ENCODE measurements at regions not wholly inside any gene's neighbourhood (a gene's known extent, or its start where the extent isn't known, plus 50 kb on each side); places are given as distances from the start of the nearest gene placed in this dataset.

GRCh38 chr11:123378096-123378495, 52.0 kb upstream of the GRAMD1B start:
- no peaks in the 10 kb centered on the region for H3K36me3 ChIP-seq (ENCODE audit: insufficient read depth, low read length)
- H3K4me1 ChIP-seq (ENCODE audit: insufficient read depth, low read length, poor library complexity, severe bottlenecking), result no peaks in the 10 kb centered on the region
- H2AFZ ChIP-seq (ENCODE audit: low read length), result no peak overlapping the region
- no peaks in the 10 kb centered on the region for H3K27me3 ChIP-seq (ENCODE audit: insufficient read depth, low read length, poor library complexity, severe bottlenecking)
- no peaks in the 10 kb centered on the region for H3F3A ChIP-seq (ENCODE audit: low read depth)
- no peaks in the 10 kb centered on the region for H3K9me2 ChIP-seq (replicated peaks; ENCODE audit: low read depth, low read length)
- H4K20me1 ChIP-seq (ENCODE audit: insufficient read depth, low read length, poor library complexity, severe bottlenecking), result no peaks in the 10 kb centered on the region
- H3K9me3 ChIP-seq (ENCODE audit: insufficient read depth, low read depth, low read length), result no peaks in the 10 kb centered on the region
- H3K4me2 ChIP-seq (ENCODE audit: low read depth, low read length, poor library complexity, severe bottlenecking), result no peak overlapping the region
- H3K79me2 ChIP-seq (ENCODE audit: insufficient read depth, low read length), result no peaks in the 10 kb centered on the region
- no peak overlapping the region for H3K4me3 ChIP-seq (ENCODE audit: low read length, poor library complexity, severe bottlenecking)
- no peak for TF ChIP-seq EZH2phosphoT487 (IDR thresholded peaks at IDR 0.05; ENCODE audit: borderline replicate concordance)
- no peak for TF ChIP-seq CTCF (conservative IDR thresholded peaks at IDR 0.05; ENCODE audit: low read length)
- no peak overlapping the region for H3K9ac ChIP-seq (ENCODE audit: low read depth, low read length, poor library complexity, severe bottlenecking)

GRCh38 chr11:123377355-123377754, 52.7 kb upstream of the GRAMD1B start:
- no peaks in the 10 kb centered on the region for H3K79me2 ChIP-seq (ENCODE audit: insufficient read depth, low read length)
- no peaks in the 10 kb centered on the region for H3K27me3 ChIP-seq (ENCODE audit: insufficient read depth, low read length, poor library complexity, severe bottlenecking)
- H3K36me3 ChIP-seq (ENCODE audit: insufficient read depth, low read length), result no peaks in the 10 kb centered on the region
- H3K9me3 ChIP-seq (ENCODE audit: insufficient read depth, low read depth, low read length), result no peaks in the 10 kb centered on the region
- no peak overlapping the region for H2AFZ ChIP-seq (ENCODE audit: low read length)
- no peaks in the 10 kb centered on the region for H3K4me1 ChIP-seq (ENCODE audit: insufficient read depth, low read length, poor library complexity, severe bottlenecking)
- no peaks in the 10 kb centered on the region for H4K20me1 ChIP-seq (ENCODE audit: insufficient read depth, low read length, poor library complexity, severe bottlenecking)
- no peak overlapping the region for H3K4me2 ChIP-seq (ENCODE audit: low read depth, low read length, poor library complexity, severe bottlenecking)
- H3K4me3 ChIP-seq (ENCODE audit: low read length, poor library complexity, severe bottlenecking), result no peak overlapping the region
- H3K9me2 ChIP-seq (replicated peaks; ENCODE audit: low read depth, low read length), result no peaks in the 10 kb centered on the region
- no peaks in the 10 kb centered on the region for H3F3A ChIP-seq (ENCODE audit: low read depth)
- TF ChIP-seq CTCF (conservative IDR thresholded peaks at IDR 0.05; ENCODE audit: low read length) (no peak), EZH2phosphoT487 (IDR thresholded peaks at IDR 0.05; ENCODE audit: borderline replicate concordance) (no peak)
- no peak overlapping the region for H3K9ac ChIP-seq (ENCODE audit: low read depth, low read length, poor library complexity, severe bottlenecking)

GRCh38 chr11:123375832-123376231, 54.2 kb upstream of the GRAMD1B start:
- TF ChIP-seq EZH2phosphoT487 (IDR thresholded peaks at IDR 0.05; ENCODE audit: borderline replicate concordance), result no peak
- no peak for TF ChIP-seq CTCF (conservative IDR thresholded peaks at IDR 0.05; ENCODE audit: low read length)
- no peaks in the 10 kb centered on the region for H3K36me3 ChIP-seq (ENCODE audit: insufficient read depth, low read length)
- H3K9ac ChIP-seq (ENCODE audit: low read depth, low read length, poor library complexity, severe bottlenecking), result no peak overlapping the region
- no peaks in the 10 kb centered on the region for H3K9me3 ChIP-seq (ENCODE audit: insufficient read depth, low read depth, low read length)
- no peak overlapping the region for H3K4me2 ChIP-seq (ENCODE audit: low read depth, low read length, poor library complexity, severe bottlenecking)
- H3F3A ChIP-seq (ENCODE audit: low read depth), result no peaks in the 10 kb centered on the region
- no peak overlapping the region for H3K4me3 ChIP-seq (ENCODE audit: low read length, poor library complexity, severe bottlenecking)
- no peaks in the 10 kb centered on the region for H3K9me2 ChIP-seq (replicated peaks; ENCODE audit: low read depth, low read length)
- no peaks in the 10 kb centered on the region for H3K27me3 ChIP-seq (ENCODE audit: insufficient read depth, low read length, poor library complexity, severe bottlenecking)
- no peak overlapping the region for H2AFZ ChIP-seq (ENCODE audit: low read length)
- H3K4me1 ChIP-seq (ENCODE audit: insufficient read depth, low read length, poor library complexity, severe bottlenecking), result no peaks in the 10 kb centered on the region
- no peaks in the 10 kb centered on the region for H3K79me2 ChIP-seq (ENCODE audit: insufficient read depth, low read length)
- no peaks in the 10 kb centered on the region for H4K20me1 ChIP-seq (ENCODE audit: insufficient read depth, low read length, poor library complexity, severe bottlenecking)

Measured in Loucy (cell line).